C4-2B (cell line): ENCODE measurements at regions not wholly inside any gene's neighbourhood (a gene's known extent, or its start where the extent isn't known, plus 50 kb on each side); places are given as distances from the start of the nearest gene placed in this dataset.

ENCODE experiments used
- ZFX ChIP-seq: fragments of 450-650 bp; IDR thresholded peaks from 2 replicates; pipeline ENCODE4 v1.6.1; 2017
- TF ChIP-seq, protein P1 (sequence below): fragments of 450-650 bp; conservative IDR thresholded peaks from 2 replicates; pipeline ENCODE4 v1.5.1; 2017; ENCODE audit warnings: mild to moderate bottlenecking

DNA sequence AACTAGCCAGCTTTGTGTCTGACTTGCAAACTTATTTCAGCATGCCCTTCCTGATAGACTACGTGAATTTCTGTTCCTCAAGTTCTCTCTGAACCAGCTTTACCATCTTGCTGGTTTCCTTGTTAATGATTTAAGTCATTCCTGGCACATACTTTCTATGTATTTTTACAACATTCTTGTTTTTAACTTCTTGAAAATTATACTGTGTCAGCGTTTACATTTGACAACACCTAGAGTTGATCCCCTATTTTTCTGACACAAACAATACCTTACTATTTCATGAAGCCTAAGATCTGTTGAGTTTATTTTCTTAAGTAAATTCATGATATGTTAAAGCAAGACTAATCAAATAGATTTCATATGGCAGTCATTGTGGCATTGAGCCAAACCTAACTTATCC lies 686.3 kb downstream of the XPNPEP1 start:
- TF ChIP-seq, protein P1, sequence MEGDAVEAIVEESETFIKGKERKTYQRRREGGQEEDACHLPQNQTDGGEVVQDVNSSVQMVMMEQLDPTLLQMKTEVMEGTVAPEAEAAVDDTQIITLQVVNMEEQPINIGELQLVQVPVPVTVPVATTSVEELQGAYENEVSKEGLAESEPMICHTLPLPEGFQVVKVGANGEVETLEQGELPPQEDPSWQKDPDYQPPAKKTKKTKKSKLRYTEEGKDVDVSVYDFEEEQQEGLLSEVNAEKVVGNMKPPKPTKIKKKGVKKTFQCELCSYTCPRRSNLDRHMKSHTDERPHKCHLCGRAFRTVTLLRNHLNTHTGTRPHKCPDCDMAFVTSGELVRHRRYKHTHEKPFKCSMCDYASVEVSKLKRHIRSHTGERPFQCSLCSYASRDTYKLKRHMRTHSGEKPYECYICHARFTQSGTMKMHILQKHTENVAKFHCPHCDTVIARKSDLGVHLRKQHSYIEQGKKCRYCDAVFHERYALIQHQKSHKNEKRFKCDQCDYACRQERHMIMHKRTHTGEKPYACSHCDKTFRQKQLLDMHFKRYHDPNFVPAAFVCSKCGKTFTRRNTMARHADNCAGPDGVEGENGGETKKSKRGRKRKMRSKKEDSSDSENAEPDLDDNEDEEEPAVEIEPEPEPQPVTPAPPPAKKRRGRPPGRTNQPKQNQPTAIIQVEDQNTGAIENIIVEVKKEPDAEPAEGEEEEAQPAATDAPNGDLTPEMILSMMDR: no peak
- TF ChIP-seq ZFX: no peak
